DOHH2 (cell line): ENCODE measurements at regions not wholly inside any gene's neighbourhood (a gene's known extent, or its start where the extent isn't known, plus 50 kb on each side); places are given as distances from the start of the nearest gene placed in this dataset.

Experiments used
- CTCF ChIP-seq: fragments of 200-600 bp; sonication (generic); IDR thresholded peaks from one replicate; pipeline ENCODE4 v1.5.1; 2014; ENCODE audit warnings: antibody characterized with exemption, mild to moderate bottlenecking, low read depth, low read length; ENCODE audit not compliant: poor library complexity, severe bottlenecking
- EZH2phosphoT487 ChIP-seq: fragments of 200-600 bp; sonication (generic); IDR thresholded peaks from 2 replicates; pipeline ENCODE4 v1.6.1; 2017; ENCODE audit warnings: borderline replicate concordance, mild to moderate bottlenecking, antibody characterized with exemption, low read length, moderate library complexity, mixed read lengths

- TF ChIP-seq CTCF (no peak), EZH2phosphoT487 (no peak)
Observed at GRCh38 chr20:52619101-52619500, 353.1 kb upstream of the TSHZ2 start.
